ENCODE measurements at regions not wholly inside any gene's neighbourhood (a gene's known extent, or its start where the extent isn't known, plus 50 kb on each side); places are given as distances from the start of the nearest gene placed in this dataset.

GRCh38 chr5:167049043-167049663 lies 1242.3 kb upstream of the WWC1 start:
- TF ChIP-seq CTCF (optimal IDR thresholded peaks at IDR 0.05 in 1 of 3, IDR thresholded peaks at IDR 0.05 in 1 of 3, conservative IDR thresholded peaks at IDR 0.05 in 1 of 3; ENCODE audit: extremely low read depth in 1 of 3, insufficient read depth in 2 of 3, low read length in 3 of 3) (peak; percentile 31 to 64 (median 58)), EZH2 (IDR thresholded peaks at IDR 0.05; ENCODE audit: low read length) (no peak)

Measured in keratinocyte (primary cell).